C4-2B (cell line): ENCODE measurements at regions not wholly inside any gene's neighbourhood (a gene's known extent, or its start where the extent isn't known, plus 50 kb on each side); places are given as distances from the start of the nearest gene placed in this dataset.

Source experiments
- CTCF ChIP-seq: fragments of 450-650 bp; conservative IDR thresholded peaks from 2 replicates; pipeline ENCODE4 v1.5.1; 2017; ENCODE audit warnings: mild to moderate bottlenecking
- ZFX ChIP-seq: fragments of 450-650 bp; IDR thresholded peaks from 2 replicates; pipeline ENCODE4 v1.6.1; 2017

DNA sequence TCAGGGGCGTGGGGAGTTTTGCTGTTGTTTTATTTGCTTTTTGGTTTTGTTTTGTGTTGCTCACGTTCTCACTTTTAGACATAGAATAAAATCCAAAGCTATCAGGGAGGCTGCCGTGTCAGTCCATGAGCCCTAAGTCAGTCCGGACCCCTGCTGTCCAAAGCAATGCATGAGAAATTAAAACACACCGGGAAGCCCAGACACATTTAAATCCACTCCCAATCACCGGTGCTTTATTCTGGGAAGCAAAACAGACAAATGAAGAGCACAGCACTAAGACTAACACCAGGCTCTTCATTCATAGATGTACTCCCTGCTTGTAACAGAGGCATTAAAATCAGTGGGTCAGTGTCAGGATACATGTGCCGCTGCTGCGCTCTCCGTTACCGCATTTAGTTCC is 180.9 kb downstream of the IRX2 start:
- TF ChIP-seq CTCF (no peak), ZFX (no peak)
